ENCODE measurements at regions not wholly inside any gene's neighbourhood (a gene's known extent, or its start where the extent isn't known, plus 50 kb on each side); places are given as distances from the start of the nearest gene placed in this dataset.
"Not testable (repeated sequence)": the region's sequence is repeated elsewhere in the genome, so short reads cannot be mapped to it uniquely, and the experiment has no call there.

GRCh38 chr2:105509269-105510086 is 110.6 kb upstream of the FHL2 start:
- Histone ChIP-seq H3K9ac (ENCODE audit: low read depth in 1 of 2, low read length in 2 of 2) (no peak overlapping the region), H3K36me3 (ENCODE audit: control insufficient read depth in 4 of 4, insufficient read depth in 3 of 4, low read depth in 1 of 4, low read length in 3 of 4) (no peaks in the 10 kb centered on the region), H3K27me3 (ENCODE audit: control insufficient read depth in 4 of 4, insufficient read depth in 4 of 4, low read length in 3 of 4) (no peaks in the 10 kb centered on the region), H3K27ac (ENCODE audit: low read depth in 1 of 2, low read length in 2 of 2) (no peak overlapping the region), H3K4me1 (ENCODE audit: control insufficient read depth in 4 of 4, insufficient read depth in 4 of 4, low read length in 3 of 4) (no peaks in the 10 kb centered on the region), H3K4me3 (ENCODE audit: low read depth in 1 of 3, low read length in 3 of 3) (no peak overlapping the region), H3K9me3 (ENCODE audit: control insufficient read depth in 4 of 4, low read length in 3 of 4) (no peaks in the 10 kb centered on the region)
- TF ChIP-seq GABPA (IDR thresholded peaks at IDR 0.05 in 1 of 2, conservative IDR thresholded peaks at IDR 0.05 in 1 of 2) = no peak
- no peak for TF ChIP-seq CTCF (IDR thresholded peaks at IDR 0.05; ENCODE audit: low read depth, low read length, missing input control)
- TF ChIP-seq RAD21 (IDR thresholded peaks at IDR 0.05) = no peak
- no peak for DNase-seq (ENCODE audit: low spot score)
- WGBS = 62% methylated on average over 6 of the region's 6 CpGs

GRCh38 chr2:105506860-105507259 is 108.0 kb upstream of the FHL2 start:
- H3K27me3 ChIP-seq (ENCODE audit: control insufficient read depth in 4 of 4, insufficient read depth in 4 of 4, low read length in 3 of 4); H3K4me3 ChIP-seq (ENCODE audit: low read depth in 1 of 3, low read length in 3 of 3); DNase-seq (ENCODE audit: low spot score); H3K27ac ChIP-seq (ENCODE audit: low read depth in 1 of 2, low read length in 2 of 2); H3K4me1 ChIP-seq (ENCODE audit: control insufficient read depth in 4 of 4, insufficient read depth in 4 of 4, low read length in 3 of 4); H3K9me3 ChIP-seq (ENCODE audit: control insufficient read depth in 4 of 4, low read length in 3 of 4); H3K36me3 ChIP-seq (ENCODE audit: control insufficient read depth in 4 of 4, insufficient read depth in 3 of 4, low read depth in 1 of 4, low read length in 3 of 4); H3K9ac ChIP-seq (ENCODE audit: low read depth in 1 of 2, low read length in 2 of 2): not testable (repeated sequence)
- WGBS = 69% methylated on average over 1 of the region's 1 CpG

- Histone ChIP-seq H3K36me3 (ENCODE audit: control insufficient read depth in 4 of 4, insufficient read depth in 3 of 4, low read depth in 1 of 4, low read length in 3 of 4) (no peaks in the 10 kb centered on the region), H3K27me3 (ENCODE audit: control insufficient read depth in 4 of 4, insufficient read depth in 4 of 4, low read length in 3 of 4) (no peaks in the 10 kb centered on the region), H3K4me3 (ENCODE audit: low read depth in 1 of 3, low read length in 3 of 3) (no peak overlapping the region), H3K27ac (ENCODE audit: low read depth in 1 of 2, low read length in 2 of 2) (no peak overlapping the region), H3K4me1 (ENCODE audit: control insufficient read depth in 4 of 4, insufficient read depth in 4 of 4, low read length in 3 of 4) (no peaks in the 10 kb centered on the region), H3K9me3 (ENCODE audit: control insufficient read depth in 4 of 4, low read length in 3 of 4) (no peaks in the 10 kb centered on the region), H3K9ac (ENCODE audit: low read depth in 1 of 2, low read length in 2 of 2) (no peak overlapping the region)
- TF ChIP-seq GABPA (IDR thresholded peaks at IDR 0.05 in 1 of 2, conservative IDR thresholded peaks at IDR 0.05 in 1 of 2) (no peak), YY1 (IDR thresholded peaks at IDR 0.05) (no peak), FOXA2 (IDR thresholded peaks at IDR 0.05) (no peak), JUND (IDR thresholded peaks at IDR 0.05) (no peak), RXRA (IDR thresholded peaks at IDR 0.05) (no peak), HNF4G (IDR thresholded peaks at IDR 0.05) (no peak), HNF4A (conservative IDR thresholded peaks at IDR 0.05) (no peak), TAF1 (conservative IDR thresholded peaks at IDR 0.05) (no peak), RAD21 (IDR thresholded peaks at IDR 0.05) (no peak), NR2F2 (IDR thresholded peaks at IDR 0.05) (no peak), REST (IDR thresholded peaks at IDR 0.05) (no peak), SP1 (IDR thresholded peaks at IDR 0.05) (no peak), EGR1 (IDR thresholded peaks at IDR 0.05; ENCODE audit: low read depth in 2 of 2) (no peak), FOXA1 (IDR thresholded peaks at IDR 0.05) (no peak), ZBTB33 (IDR thresholded peaks at IDR 0.05) (no peak), ATF3 (IDR thresholded peaks at IDR 0.05) (no peak), MAX (IDR thresholded peaks at IDR 0.05) (no peak), CTCF (IDR thresholded peaks at IDR 0.05; ENCODE audit: low read depth, low read length, missing input control) (no peak)
- no peak for DNase-seq (ENCODE audit: low spot score)
These were observed 105.6 kb upstream of the FHL2 start for GRCh38 chr2:105504459-105504858.

Data from liver (tissue), 8 donors.